Mucosa of gallbladder (tissue), 1 donor: ENCODE measurements at regions not wholly inside any gene's neighbourhood (a gene's known extent, or its start where the extent isn't known, plus 50 kb on each side); places are given as distances from the start of the nearest gene placed in this dataset.

Experiments used
- DNase-seq: peaks from one replicate; pipeline ENCODE4 v3.0.0-alpha.2; 2020; ENCODE audit warnings: low spot score
- donor health status: DM: no; HTN: no; CAD: no.

- DNase-seq, result no peak
Measured at GRCh38 chr10:57788117-57788516, 479.6 kb downstream of the IPMK start.

- no peak for DNase-seq
Measured at GRCh38 chr10:57786850-57787750, 480.6 kb downstream of the IPMK start.

- DNase-seq, result no peak
Measured at GRCh38 chr10:57786331-57786730, 481.4 kb downstream of the IPMK start.

- no peak for DNase-seq
Measured at GRCh38 chr10:57785546-57785945, 482.1 kb downstream of the IPMK start.

- no peak for DNase-seq
Measured at GRCh38 chr10:57785068-57785467, 482.6 kb downstream of the IPMK start.

GRCh38 chr10:57776688-57777432, 490.8 kb downstream of the IPMK start:
- DNase-seq, result no peak

- DNase-seq, result no peak
Measured at GRCh38 chr10:57775250-57775649, 492.4 kb downstream of the IPMK start.

GRCh38 chr10:57769298-57769697, 498.4 kb downstream of the IPMK start:
- no peak for DNase-seq

GRCh38 chr10:57759777-57760176, 507.9 kb downstream of the IPMK start:
- DNase-seq, result no peak

GRCh38 chr10:57754803-57755202, 512.9 kb downstream of the IPMK start:
- DNase-seq, result no peak

GRCh38 chr10:57743711-57744110, 524.0 kb downstream of the IPMK start:
- no peak for DNase-seq

- no peak for DNase-seq
Measured at GRCh38 chr10:57741751-57742150, 525.9 kb downstream of the IPMK start.

- no peak for DNase-seq
Measured at GRCh38 chr10:57723305-57723704, 544.4 kb downstream of the IPMK start.

- no peak for DNase-seq
Measured at GRCh38 chr10:57716884-57717283, 550.8 kb downstream of the IPMK start.

- DNase-seq, result no peak
Measured at GRCh38 chr10:57715233-57715632, 552.5 kb downstream of the IPMK start.

- DNase-seq, result no peak
Measured at GRCh38 chr10:57707300-57707658, 560.4 kb downstream of the IPMK start.

GRCh38 chr10:57706576-57707299, 561.0 kb downstream of the IPMK start:
- no peak for DNase-seq

- DNase-seq, result no peak
Measured at GRCh38 chr10:57706016-57706415, 561.7 kb downstream of the IPMK start.

- no peak for DNase-seq
Measured at GRCh38 chr10:57699944-57700343, 567.8 kb downstream of the IPMK start.

- DNase-seq, result no peak
Measured at GRCh38 chr10:57696641-57697040, 571.1 kb downstream of the IPMK start.

GRCh38 chr10:57694956-57695608, 572.6 kb downstream of the IPMK start:
- DNase-seq, result no peak
